Brain microvascular endothelial cell (primary cell): ENCODE measurements at regions not wholly inside any gene's neighbourhood (a gene's known extent, or its start where the extent isn't known, plus 50 kb on each side); places are given as distances from the start of the nearest gene placed in this dataset.

Experiments used
- DNase-seq: peaks from one replicate; pipeline ENCODE4 v3.0.0-alpha.2; 2020
- H3K27ac ChIP-seq: fragments of 250-450 bp; sonication (Bioruptor Pico); 2 replicates; pipeline ENCODE4 v1.5.1; 2020; ENCODE audit warnings: mild to moderate bottlenecking, moderate library complexity
- H3K27me3 ChIP-seq: fragments of 250-450 bp; sonication (Bioruptor Pico); replicated peaks from 2 replicates; pipeline ENCODE4 v1.5.1; 2020; ENCODE audit warnings: mild to moderate bottlenecking
- H3K36me3 ChIP-seq: fragments of 250-450 bp; sonication (Bioruptor Pico); replicated peaks from 2 replicates; pipeline ENCODE4 v1.5.1; 2020; ENCODE audit warnings: mild to moderate bottlenecking
- H3K4me3 ChIP-seq: 2 replicates; pipeline ENCODE4 v1.5.1; 2011; ENCODE audit warnings: low read depth, mild to moderate bottlenecking, control low read depth, low read length, moderate library complexity
- CTCF ChIP-seq: IDR thresholded peaks from 2 replicates; pipeline ENCODE4 v1.5.1; 2011; ENCODE audit warnings: low read depth, mild to moderate bottlenecking, moderate library complexity, low read length, control low read depth, inconsistent platforms; ENCODE audit errors: missing control alignments
- in situ Hi-C: cut with HindIII; loops from 2 replicates; pipeline ENCODE4 v1.10.0; 2017; ENCODE audit warnings: low sequenced_read_pairs, low pct_ligation_motif_present

GRCh38 chr9:776086-776485 lies 65.4 kb upstream of the DMRT1 start:
- Histone ChIP-seq H3K27me3 (no peaks in the 10 kb centered on the region), H3K27ac (no peak overlapping the region), H3K36me3 (no peaks in the 10 kb centered on the region), H3K4me3 (no peak overlapping the region)
- no peak for TF ChIP-seq CTCF
- no peak for DNase-seq
- in situ Hi-C loops = no loop called here

- no peak for TF ChIP-seq CTCF
- DNase-seq = no peak
- Histone ChIP-seq H3K27ac (no peak overlapping the region), H3K27me3 (no peaks in the 10 kb centered on the region), H3K4me3 (no peak overlapping the region), H3K36me3 (no peaks in the 10 kb centered on the region)
- in situ Hi-C loops = no loop called here
These were observed 63.5 kb upstream of the DMRT1 start for GRCh38 chr9:777978-778377.

- Histone ChIP-seq H3K27me3 (no peaks in the 10 kb centered on the region), H3K4me3 (no peak overlapping the region), H3K36me3 (no peaks in the 10 kb centered on the region), H3K27ac (no peak overlapping the region)
- no peak for TF ChIP-seq CTCF
- in situ Hi-C loops = no loop called here
- no peak for DNase-seq
These were observed 57.3 kb upstream of the DMRT1 start for GRCh38 chr9:784202-784601.

- H3K27me3 ChIP-seq = no peaks in the 10 kb centered on the region
- no peak for TF ChIP-seq CTCF
- no peak for DNase-seq
- no peak overlapping the region for H3K27ac ChIP-seq
- H3K36me3 ChIP-seq = no peaks in the 10 kb centered on the region
- in situ Hi-C loops = no loop called here
- no peak overlapping the region for H3K4me3 ChIP-seq
These were observed 56.6 kb upstream of the DMRT1 start for GRCh38 chr9:784916-785315.

- TF ChIP-seq CTCF = no peak
- H3K4me3 ChIP-seq = no peak overlapping the region
- no peak overlapping the region for H3K27ac ChIP-seq
- H3K36me3 ChIP-seq = no peaks in the 10 kb centered on the region
- no peak for DNase-seq
- in situ Hi-C loops = no loop called here
- no peaks in the 10 kb centered on the region for H3K27me3 ChIP-seq
These were observed 55.5 kb upstream of the DMRT1 start for GRCh38 chr9:785997-786396.

- in situ Hi-C loops = no loop called here
- H3K36me3 ChIP-seq = no peaks in the 10 kb centered on the region
- TF ChIP-seq CTCF = no peak
These were observed 55.1 kb upstream of the DMRT1 start for GRCh38 chr9:786405-786804.

More at GRCh38 chr9:786405-786804, 55.1 kb upstream of the DMRT1 start:
- no peak for DNase-seq
- Histone ChIP-seq H3K27ac (no peak overlapping the region), H3K4me3 (no peak overlapping the region), H3K27me3 (no peaks in the 10 kb centered on the region)
